HL-60/S4 (cell line): ENCODE measurements at regions not wholly inside any gene's neighbourhood (a gene's known extent, or its start where the extent isn't known, plus 50 kb on each side); places are given as distances from the start of the nearest gene placed in this dataset.

Experiments used
- in situ Hi-C: fragments of 300-500 bp; cut with MboI; formaldehyde crosslinking; loops from 2 replicates; pipeline ENCODE4 v1.14.3; 2022; ENCODE audit warnings: low sequenced_read_pairs

DNA sequence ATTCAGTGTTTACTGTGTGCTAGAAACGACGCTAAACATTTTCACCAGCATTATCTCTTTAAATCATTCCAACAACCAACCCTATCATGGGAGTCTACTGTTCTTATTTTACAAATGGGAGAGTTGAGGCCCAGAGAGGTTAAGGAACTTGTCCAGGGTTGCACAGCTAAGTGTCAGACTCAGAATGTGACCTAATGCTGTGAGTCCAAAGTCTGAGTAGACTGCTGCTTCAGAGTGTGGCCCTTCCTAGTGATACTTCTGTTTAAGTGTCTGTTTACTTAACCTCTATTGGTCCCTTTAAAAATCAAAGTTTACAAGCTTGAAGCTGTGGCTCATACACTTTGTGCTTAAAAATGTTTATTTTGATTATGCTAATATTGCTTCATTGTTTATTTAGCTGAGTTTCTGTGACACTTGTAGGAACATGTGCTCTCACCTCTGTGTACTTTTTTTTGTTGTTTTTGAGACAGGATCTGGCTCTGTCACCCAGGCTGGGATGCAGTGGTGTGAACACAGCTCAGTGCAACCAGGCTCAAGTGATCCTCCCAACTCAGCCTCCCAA lies 84.4 kb upstream of the SYPL1 start:
- in situ Hi-C loops: loop anchor here (25.0 kb wide), 1 partner anchor 541 kb away; no protein-coding TSS in a partner anchor

GRCh38 chr7:106193661-106194060 lies 81.5 kb upstream of the SYPL1 start:
- in situ Hi-C loops: loop anchor here (25.0 kb wide), 1 partner anchor 544 kb away; no protein-coding TSS in a partner anchor

GRCh38 chr7:106190589-106191330 lies 78.6 kb upstream of the SYPL1 start:
- in situ Hi-C loops: loop anchor here (25.0 kb wide), 1 partner anchor 547 kb away; no protein-coding TSS in a partner anchor

GRCh38 chr7:106187613-106188350 lies 75.7 kb upstream of the SYPL1 start:
- in situ Hi-C loops: loop anchor here (25.0 kb wide), 1 partner anchor 550 kb away; no protein-coding TSS in a partner anchor

- in situ Hi-C loops: loop anchor here (25.0 kb wide), 1 partner anchor 552 kb away; no protein-coding TSS in a partner anchor
Measured at GRCh38 chr7:106185719-106186118, 73.6 kb upstream of the SYPL1 start.

DNA sequence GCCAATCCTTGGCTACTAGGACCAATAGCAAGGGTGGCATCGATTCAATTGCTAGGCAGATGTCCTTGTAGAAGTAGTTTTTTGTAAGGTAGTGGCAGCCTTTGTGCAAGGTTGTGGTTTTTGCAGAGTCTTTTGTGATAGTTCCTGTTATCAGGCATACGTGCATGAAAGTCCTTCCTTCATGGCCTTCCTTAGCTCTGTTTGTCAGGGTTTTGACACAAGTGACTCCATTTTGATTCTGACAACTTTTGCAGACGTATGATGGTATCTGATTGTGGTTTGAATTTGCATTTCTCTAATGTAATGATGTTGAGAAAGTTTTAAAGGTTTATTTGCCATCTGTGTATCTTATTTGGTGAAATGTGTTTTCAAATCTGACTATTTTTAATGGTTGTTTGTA lies 71.8 kb upstream of the SYPL1 start:
- in situ Hi-C loops: loop anchor here (25.0 kb wide), 1 partner anchor 553 kb away; no protein-coding TSS in a partner anchor

DNA sequence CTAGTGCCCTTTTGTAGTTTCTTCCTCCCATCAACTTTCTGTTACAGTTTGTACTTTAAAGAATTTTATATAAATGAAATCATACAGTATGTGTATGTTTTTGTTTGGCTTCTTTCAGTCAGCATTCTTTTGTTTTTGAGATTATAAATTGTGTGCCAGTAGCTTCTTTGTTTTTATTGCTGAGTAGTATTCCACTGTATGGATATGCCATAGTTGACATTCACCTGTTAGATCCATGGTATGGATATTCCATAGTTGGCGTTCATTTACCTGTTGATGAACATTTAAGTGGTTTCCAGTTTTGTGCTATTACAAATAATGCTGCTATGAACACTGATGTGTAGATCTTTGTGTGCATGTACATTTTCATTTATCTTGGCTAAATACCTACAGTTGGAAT lies 70.8 kb upstream of the SYPL1 start:
- in situ Hi-C loops: loop anchor here (25.0 kb wide), 1 partner anchor 554 kb away; no protein-coding TSS in a partner anchor

DNA sequence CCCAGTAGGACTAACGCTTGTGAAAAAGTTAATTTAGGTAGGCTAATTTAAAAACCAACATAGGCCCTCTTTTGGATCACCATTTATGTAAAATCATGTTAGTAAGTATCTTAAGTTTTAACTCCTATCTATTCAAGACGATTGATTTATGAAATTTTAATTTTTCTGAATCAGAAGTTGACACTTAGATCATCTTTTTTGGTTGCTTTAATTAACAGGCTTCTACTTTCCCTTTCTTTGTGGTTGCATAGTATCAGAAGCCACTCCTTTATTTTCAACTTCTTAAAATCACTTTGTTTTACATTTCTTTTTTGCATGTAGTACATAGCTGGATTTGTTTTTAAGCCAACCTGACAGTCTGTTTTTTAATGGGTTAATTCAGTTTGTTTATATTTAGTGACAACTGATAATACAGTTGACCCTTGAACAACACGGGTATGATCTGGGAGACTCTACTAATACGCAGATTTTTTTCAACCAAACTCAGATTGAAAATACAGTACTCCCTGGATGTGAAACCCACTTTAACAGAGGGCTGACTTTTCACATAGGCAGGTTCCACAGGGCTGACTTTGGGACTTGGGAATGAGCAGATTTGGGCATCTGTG lies 69.7 kb upstream of the SYPL1 start:
- in situ Hi-C loops: loop anchor here (25.0 kb wide), 1 partner anchor 556 kb away; no protein-coding TSS in a partner anchor

GRCh38 chr7:106180721-106181120 lies 68.6 kb upstream of the SYPL1 start:
- in situ Hi-C loops: loop anchor here (25.0 kb wide), 1 partner anchor 557 kb away; no protein-coding TSS in a partner anchor

GRCh38 chr7:106179256-106179655 lies 67.1 kb upstream of the SYPL1 start:
- in situ Hi-C loops: loop anchor here (5.0 to 25.0 kb wide), 3 partner anchors 196 to 558 kb away; no protein-coding TSS in a partner anchor

- in situ Hi-C loops: loop anchor here (5.0 to 25.0 kb wide), 3 partner anchors 196 to 559 kb away; no protein-coding TSS in a partner anchor
Measured at GRCh38 chr7:106178593-106179134, 66.6 kb upstream of the SYPL1 start.

DNA sequence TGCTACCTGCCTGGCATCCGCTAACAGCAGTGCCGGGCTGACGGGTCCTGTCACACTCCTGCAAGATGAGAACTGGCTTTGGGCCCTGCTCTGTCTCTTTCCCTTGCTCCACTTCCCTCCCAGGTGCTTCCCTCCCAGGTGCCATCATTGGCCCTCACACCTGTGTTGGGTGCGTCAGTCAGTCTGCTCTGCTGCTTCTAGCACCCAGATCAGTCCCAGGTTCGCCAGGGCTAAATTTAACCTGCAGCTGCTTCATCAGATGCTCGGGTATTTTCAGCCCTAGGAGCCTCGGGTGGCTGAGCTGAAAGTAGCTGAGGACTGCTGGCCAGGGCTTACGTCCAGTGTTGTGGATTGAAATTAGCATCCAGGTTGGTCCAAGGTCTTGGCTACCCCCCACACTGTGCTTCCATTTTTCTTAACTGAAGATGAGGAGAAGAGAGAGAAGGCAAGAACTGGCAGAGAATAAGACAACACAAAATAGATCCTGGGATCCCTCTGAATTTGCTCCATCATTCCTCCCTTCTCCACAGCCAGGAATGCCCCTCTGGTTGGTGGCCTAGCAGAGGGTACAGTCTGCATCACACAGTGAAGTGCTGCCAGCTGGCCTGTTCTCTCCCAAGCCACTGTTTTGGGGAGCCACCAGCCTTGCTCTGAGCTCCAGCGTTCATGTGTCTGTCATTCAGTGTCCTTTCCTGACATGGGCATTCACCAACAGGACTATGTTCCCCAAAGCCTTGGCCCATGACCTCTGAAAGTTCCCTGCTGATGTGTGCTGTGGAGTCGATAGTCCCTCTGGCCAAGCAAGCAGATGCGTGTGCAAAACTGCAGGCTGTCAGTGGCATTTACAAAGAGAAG lies 65.9 kb upstream of the SYPL1 start:
- in situ Hi-C loops: loop anchor here (5.0 to 25.0 kb wide), 3 partner anchors 197 to 559 kb away; no protein-coding TSS in a partner anchor

GRCh38 chr7:106177300-106177690 lies 65.2 kb upstream of the SYPL1 start:
- in situ Hi-C loops: loop anchor here (5.0 to 25.0 kb wide), 3 partner anchors 198 to 560 kb away; no protein-coding TSS in a partner anchor

GRCh38 chr7:106176414-106177299 lies 64.5 kb upstream of the SYPL1 start:
- in situ Hi-C loops: loop anchor here (5.0 to 25.0 kb wide), 3 partner anchors 198 to 561 kb away; no protein-coding TSS in a partner anchor

- in situ Hi-C loops: loop anchor here (5.0 to 25.0 kb wide), 3 partner anchors 199 to 562 kb away; no protein-coding TSS in a partner anchor
Measured at GRCh38 chr7:106175507-106175906, 63.4 kb upstream of the SYPL1 start.

DNA sequence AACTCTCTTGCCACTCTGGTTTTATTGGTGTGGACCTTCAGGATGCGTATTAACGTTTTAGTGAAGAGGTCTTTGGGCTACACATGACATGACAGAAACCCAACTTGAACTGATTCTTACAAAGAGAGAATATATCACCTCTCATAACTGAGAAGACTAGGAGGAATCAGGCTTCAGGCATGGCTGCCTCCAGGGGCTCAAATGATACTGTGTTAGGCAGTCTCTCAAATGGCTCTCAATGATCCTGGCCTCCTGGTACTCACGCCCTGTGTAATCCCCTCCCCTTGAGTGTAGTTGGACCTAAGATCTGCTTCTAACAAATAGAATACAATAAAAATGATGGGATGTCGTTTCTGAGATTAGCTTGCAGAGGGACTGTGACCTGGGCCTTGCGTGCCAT lies 58.5 kb upstream of the SYPL1 start:
- in situ Hi-C loops: loop anchor here (10.0 to 25.0 kb wide), 2 partner anchors 204 to 408 kb away; no protein-coding TSS in a partner anchor

DNA sequence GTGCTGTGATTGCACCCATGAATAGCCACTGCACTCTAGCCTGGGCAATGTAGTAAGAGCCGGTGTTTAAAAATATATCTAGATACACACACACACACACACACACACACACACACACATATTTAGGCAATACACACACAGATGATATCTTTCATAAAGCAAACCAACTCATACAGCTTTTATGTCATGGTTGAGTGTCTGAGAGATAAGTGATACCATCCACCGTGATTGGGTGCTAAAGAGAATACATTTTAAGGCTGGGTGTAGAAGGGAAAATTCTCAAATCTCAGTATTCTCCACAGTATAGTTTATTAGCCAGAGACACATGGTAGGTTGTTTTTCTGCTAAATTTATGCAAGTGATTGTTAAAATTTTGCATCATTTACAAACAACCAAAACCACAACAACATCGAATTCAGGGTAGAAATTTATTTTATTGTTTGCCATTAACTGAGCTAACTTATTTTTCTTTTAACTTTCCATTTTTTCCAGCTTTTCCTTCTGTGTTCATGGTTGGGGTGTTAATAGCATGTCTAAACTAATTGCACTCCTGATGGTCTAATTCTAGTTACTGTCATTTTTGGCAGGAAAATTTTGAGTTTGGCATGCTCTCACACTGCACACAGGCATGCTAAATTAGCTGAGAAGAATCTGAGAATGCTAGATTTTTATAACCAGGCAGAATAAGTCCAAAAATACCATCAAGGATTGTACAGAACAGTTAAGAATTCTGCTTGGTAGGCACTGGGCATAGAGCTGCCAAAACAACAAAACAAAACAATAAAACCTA lies 57.9 kb upstream of the SYPL1 start:
- in situ Hi-C loops: loop anchor here (10.0 to 25.0 kb wide), 2 partner anchors 205 to 408 kb away; no protein-coding TSS in a partner anchor
